Keratinocyte (primary cell): ENCODE measurements at regions not wholly inside any gene's neighbourhood (a gene's known extent, or its start where the extent isn't known, plus 50 kb on each side); places are given as distances from the start of the nearest gene placed in this dataset.

Experiments used
- CTCF ChIP-seq, 3 experiments: IDR thresholded peaks in 1 of 3; conservative IDR thresholded peaks in 1 of 3; optimal IDR thresholded peaks in 1 of 3; 2 replicates in 2 of 3; 3 replicates in 1 of 3; pipeline versions ENCODE3 to v1.5.1; 2011; ENCODE audit warnings: low read length in 3 of 3, mild to moderate bottlenecking in 3 of 3, moderate library complexity in 2 of 3, control low read depth in 1 of 3, inconsistent platforms in 1 of 3; ENCODE audit not compliant: insufficient read depth in 2 of 3; ENCODE audit errors: extremely low read depth in 1 of 3
- EZH2 ChIP-seq: IDR thresholded peaks from one replicate; pipeline ENCODE4 v1.6.1; 2012; ENCODE audit warnings: inconsistent platforms, mild to moderate bottlenecking, low read length, moderate library complexity

GRCh38 chr13:37390735-37391134 lies 207.8 kb downstream of the POSTN start:
- TF ChIP-seq CTCF (optimal IDR thresholded peaks at IDR 0.05 in 1 of 3, IDR thresholded peaks at IDR 0.05 in 1 of 3, conservative IDR thresholded peaks at IDR 0.05 in 1 of 3; ENCODE audit: extremely low read depth in 1 of 3, insufficient read depth in 2 of 3, low read length in 3 of 3) (no peak), EZH2 (no peak)
